ENCODE measurements at regions not wholly inside any gene's neighbourhood (a gene's known extent, or its start where the extent isn't known, plus 50 kb on each side); places are given as distances from the start of the nearest gene placed in this dataset.
"Not testable (repeated sequence)": the region's sequence is repeated elsewhere in the genome, so short reads cannot be mapped to it uniquely, and the experiment has no call there.

- no peak for DNase-seq (ENCODE audit: extremely low read depth, insufficient read length)
Observed at GRCh38 chr3:162710332-162711112, 1213.9 kb downstream of the OTOL1 start.

GRCh38 chr3:162717074-162717473 is 1220.5 kb downstream of the OTOL1 start:
- H3K27me3 ChIP-seq (replicated peaks; ENCODE audit: control insufficient read depth, insufficient read depth, low read length); H3K4me3 ChIP-seq (replicated peaks; ENCODE audit: low read depth, low read length): not testable (repeated sequence)

More at GRCh38 chr3:162710332-162711112, 1213.9 kb downstream of the OTOL1 start:
- no peak for TF ChIP-seq CTCF (IDR thresholded peaks at IDR 0.05; ENCODE audit: insufficient read depth, low read length, poor library complexity, severe bottlenecking)
- Histone ChIP-seq H3K36me3 (ENCODE audit: control insufficient read depth, insufficient read depth, low read length) (no peaks in the 10 kb centered on the region), H3K4me3 (replicated peaks; ENCODE audit: low read depth, low read length) (no peak overlapping the region), H3K27me3 (replicated peaks; ENCODE audit: control insufficient read depth, insufficient read depth, low read length) (no peaks in the 10 kb centered on the region)

GRCh38 chr3:162718697-162719096 is 1222.1 kb downstream of the OTOL1 start:
- Histone ChIP-seq H3K4me3 (replicated peaks; ENCODE audit: low read depth, low read length) (no peak overlapping the region), H3K36me3 (ENCODE audit: control insufficient read depth, insufficient read depth, low read length) (no peaks in the 10 kb centered on the region), H3K27me3 (replicated peaks; ENCODE audit: control insufficient read depth, insufficient read depth, low read length) (no peaks in the 10 kb centered on the region)
- DNase-seq (ENCODE audit: extremely low read depth, insufficient read length) = no peak
- no peak for TF ChIP-seq CTCF (IDR thresholded peaks at IDR 0.05; ENCODE audit: insufficient read depth, low read length, poor library complexity, severe bottlenecking)

More at GRCh38 chr3:162717074-162717473, 1220.5 kb downstream of the OTOL1 start:
- H3K36me3 ChIP-seq (ENCODE audit: control insufficient read depth, insufficient read depth, low read length); DNase-seq (ENCODE audit: extremely low read depth, insufficient read length): not testable (repeated sequence)

GRCh38 chr3:162719684-162720341 is 1223.2 kb downstream of the OTOL1 start:
- H3K27me3 ChIP-seq (replicated peaks; ENCODE audit: control insufficient read depth, insufficient read depth, low read length) = no peaks in the 10 kb centered on the region
- DNase-seq (ENCODE audit: extremely low read depth, insufficient read length) = no peak
- TF ChIP-seq CTCF (IDR thresholded peaks at IDR 0.05; ENCODE audit: insufficient read depth, low read length, poor library complexity, severe bottlenecking) = no peak
- H3K4me3 ChIP-seq (replicated peaks; ENCODE audit: low read depth, low read length) = no peak overlapping the region
- no peaks in the 10 kb centered on the region for H3K36me3 ChIP-seq (ENCODE audit: control insufficient read depth, insufficient read depth, low read length)

- no peak overlapping the region for H3K4me3 ChIP-seq (replicated peaks; ENCODE audit: low read depth, low read length)
- TF ChIP-seq CTCF (IDR thresholded peaks at IDR 0.05; ENCODE audit: insufficient read depth, low read length, poor library complexity, severe bottlenecking) = no peak
- H3K36me3 ChIP-seq (ENCODE audit: control insufficient read depth, insufficient read depth, low read length) = no peaks in the 10 kb centered on the region
- DNase-seq (ENCODE audit: extremely low read depth, insufficient read length) = no peak
- H3K27me3 ChIP-seq (replicated peaks; ENCODE audit: control insufficient read depth, insufficient read depth, low read length) = no peaks in the 10 kb centered on the region
Observed at GRCh38 chr3:162721736-162722135, 1225.1 kb downstream of the OTOL1 start.

- H3K36me3 ChIP-seq (ENCODE audit: control insufficient read depth, insufficient read depth, low read length) = no peaks in the 10 kb centered on the region
- no peaks in the 10 kb centered on the region for H3K27me3 ChIP-seq (replicated peaks; ENCODE audit: control insufficient read depth, insufficient read depth, low read length)
- no peak for TF ChIP-seq CTCF (IDR thresholded peaks at IDR 0.05; ENCODE audit: insufficient read depth, low read length, poor library complexity, severe bottlenecking)
- H3K4me3 ChIP-seq (replicated peaks; ENCODE audit: low read depth, low read length) = no peak overlapping the region
- no peak for DNase-seq (ENCODE audit: extremely low read depth, insufficient read length)
Observed at GRCh38 chr3:162722337-162722736, 1225.7 kb downstream of the OTOL1 start.

- not testable (repeated sequence) for H3K36me3 ChIP-seq (ENCODE audit: control insufficient read depth, insufficient read depth, low read length); H3K4me3 ChIP-seq (replicated peaks; ENCODE audit: low read depth, low read length); DNase-seq (ENCODE audit: extremely low read depth, insufficient read length); H3K27me3 ChIP-seq (replicated peaks; ENCODE audit: control insufficient read depth, insufficient read depth, low read length)
Observed at GRCh38 chr3:162722796-162723195, 1226.2 kb downstream of the OTOL1 start.
